Right lobe of liver (tissue), 6 donors: ENCODE measurements at regions not wholly inside any gene's neighbourhood (a gene's known extent, or its start where the extent isn't known, plus 50 kb on each side); places are given as distances from the start of the nearest gene placed in this dataset.

Source experiments
- ATAC-seq, 4 donors: fragments of 200-7000 bp; cut with Tn5 transposase; one replicate each; pipeline ENCODE4 v1.9.1; 2020; ENCODE audit warnings: mild to moderate bottlenecking in 4 of 4, moderate library complexity in 4 of 4
- DNase-seq, 3 donors: peaks; one replicate each; pipeline ENCODE4 v3.0.0-alpha.2; 2020
- H3K27ac ChIP-seq, 3 donors: fragments of 200-600 bp; one replicate each; pipeline ENCODE4 v1.8.0; 2022
- H3K27me3 ChIP-seq, 2 donors: fragments of 200-600 bp; one replicate each; pipeline ENCODE4 v1.8.0; 2022
- H3K36me3 ChIP-seq, 4 donors: fragments of 200-600 bp; sonication (generic) in 1 of 4; one replicate each; pipeline versions ENCODE4 v1.5.1 to v1.8.0; 2017 to 2022; ENCODE audit warnings: control low read depth in 1 of 4
- H3K4me1 ChIP-seq, 4 donors: fragments of 200-600 bp; sonication (generic) in 1 of 4; one replicate each; pipeline versions ENCODE4 v1.5.1 to v1.8.0; 2017 to 2022; ENCODE audit warnings: control low read depth in 1 of 4
- H3K4me3 ChIP-seq, 3 donors: fragments of 200-600 bp; one replicate each; pipeline ENCODE4 v1.8.0; 2022
- H3K9me3 ChIP-seq, 4 donors: fragments of 200-600 bp; sonication (generic) in 1 of 4; one replicate each; pipeline versions ENCODE4 v1.5.1 to v1.8.0; 2017 to 2022; ENCODE audit warnings: control low read depth in 1 of 4
- POLR2A ChIP-seq: fragments of 450-650 bp; IDR thresholded peaks from one replicate; pipeline ENCODE4 v1.6.1; 2017; ENCODE audit warnings: antibody characterized with exemption, mild to moderate bottlenecking
- WGBS: methylation state at CpG from one replicate; pipeline ENCODE4 v1.1.6; 2018; ENCODE audit warnings: low coverage, low lambda C conversion rate; ENCODE audit not compliant: insufficient coverage; ENCODE audit errors: missing lambda C conversion rate; 5-methylcytosine and 5-hydroxymethylcytosine counted together
- intact Hi-C, 2 donors: fragments of 100-400 bp; cut with DNase I; formaldehyde crosslinking; loops; one replicate each; pipeline versions ENCODE4 v1.11.2 to v1.14.1; 2022
- TF ChIP-seq, protein P1 (sequence below), 4 donors: fragments of 200-600 bp in 3 of 4; fragments of 450-650 bp in 1 of 4; IDR thresholded peaks; one replicate each; pipeline versions ENCODE4 v1.5.1 to v1.8.0; 2016 to 2022; ENCODE audit warnings: antibody characterized with exemption in 4 of 4, mild to moderate bottlenecking in 2 of 4
- donor health status: DM: no; HTN: yes; CAD: no.
- donor health status: DM: no; HTN: no; CAD: no.
- donor health status: DM: no; HTN: no; CAD: no.
- donor health status: DM: no; HTN: yes; CAD: no.
- donor health status: DM: no; HTN: yes; CAD: no.

DNA sequence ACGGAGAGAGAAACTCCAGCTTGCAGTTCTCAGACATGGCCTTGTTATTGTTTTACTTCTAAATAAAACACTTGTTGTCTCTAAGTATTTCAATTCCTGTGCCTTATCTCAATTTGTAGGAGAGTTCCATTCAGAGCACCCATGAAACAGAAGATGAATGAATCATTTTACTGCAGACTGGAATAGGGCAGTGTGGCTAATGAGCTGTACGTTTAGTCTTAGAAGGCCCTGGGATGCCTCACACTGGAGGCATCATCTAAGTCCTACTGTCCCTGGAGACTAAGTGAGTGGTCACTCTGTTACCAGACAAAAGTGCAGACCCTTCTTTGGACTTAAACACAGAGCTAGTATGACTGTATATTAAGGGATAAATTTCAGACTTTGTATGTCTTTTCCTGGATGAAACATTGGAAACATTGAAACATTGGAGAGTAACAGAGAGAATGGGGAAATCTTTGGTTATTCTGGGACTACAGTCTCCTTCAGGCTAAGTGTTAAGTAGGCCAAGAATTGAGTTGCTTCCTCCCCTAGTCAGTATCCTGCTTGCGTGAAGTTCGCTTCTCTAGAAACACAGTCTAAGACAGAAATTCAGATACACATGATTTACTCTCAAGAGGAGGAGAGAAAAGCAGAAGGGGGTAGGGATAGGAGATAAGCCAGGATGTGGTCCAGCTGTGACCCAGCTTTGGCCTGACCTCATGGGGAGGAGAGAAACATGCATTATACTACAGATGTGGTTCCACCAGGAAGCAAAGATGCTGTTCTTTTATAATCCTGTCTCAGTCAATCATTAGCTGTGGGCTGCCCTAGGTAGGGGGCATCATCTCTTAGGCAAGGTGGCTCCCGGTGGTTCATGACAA, 167.4 kb upstream of the BMP2 start:
- no peak for DNase-seq
- Histone ChIP-seq H3K27me3 (no peaks in the 10 kb centered on the region), H3K4me1 (no peaks in the 10 kb centered on the region), H3K36me3 (no peaks in the 10 kb centered on the region), H3K4me3 (no peak overlapping the region), H3K27ac (no peak overlapping the region), H3K9me3 (no peaks in the 10 kb centered on the region)
- TF ChIP-seq, protein P1, sequence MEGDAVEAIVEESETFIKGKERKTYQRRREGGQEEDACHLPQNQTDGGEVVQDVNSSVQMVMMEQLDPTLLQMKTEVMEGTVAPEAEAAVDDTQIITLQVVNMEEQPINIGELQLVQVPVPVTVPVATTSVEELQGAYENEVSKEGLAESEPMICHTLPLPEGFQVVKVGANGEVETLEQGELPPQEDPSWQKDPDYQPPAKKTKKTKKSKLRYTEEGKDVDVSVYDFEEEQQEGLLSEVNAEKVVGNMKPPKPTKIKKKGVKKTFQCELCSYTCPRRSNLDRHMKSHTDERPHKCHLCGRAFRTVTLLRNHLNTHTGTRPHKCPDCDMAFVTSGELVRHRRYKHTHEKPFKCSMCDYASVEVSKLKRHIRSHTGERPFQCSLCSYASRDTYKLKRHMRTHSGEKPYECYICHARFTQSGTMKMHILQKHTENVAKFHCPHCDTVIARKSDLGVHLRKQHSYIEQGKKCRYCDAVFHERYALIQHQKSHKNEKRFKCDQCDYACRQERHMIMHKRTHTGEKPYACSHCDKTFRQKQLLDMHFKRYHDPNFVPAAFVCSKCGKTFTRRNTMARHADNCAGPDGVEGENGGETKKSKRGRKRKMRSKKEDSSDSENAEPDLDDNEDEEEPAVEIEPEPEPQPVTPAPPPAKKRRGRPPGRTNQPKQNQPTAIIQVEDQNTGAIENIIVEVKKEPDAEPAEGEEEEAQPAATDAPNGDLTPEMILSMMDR (IDR thresholded peaks at IDR 0.05), result no peak
- no peak for TF ChIP-seq POLR2A
- intact Hi-C loops, result loop anchor here in 1 of 2 donors (10.0 kb wide), 1 partner anchor 375 kb away; no protein-coding TSS in a partner anchor
- no peak for ATAC-seq
- 71% methylated on average over 5 of the region's 5 CpGs for WGBS

DNA sequence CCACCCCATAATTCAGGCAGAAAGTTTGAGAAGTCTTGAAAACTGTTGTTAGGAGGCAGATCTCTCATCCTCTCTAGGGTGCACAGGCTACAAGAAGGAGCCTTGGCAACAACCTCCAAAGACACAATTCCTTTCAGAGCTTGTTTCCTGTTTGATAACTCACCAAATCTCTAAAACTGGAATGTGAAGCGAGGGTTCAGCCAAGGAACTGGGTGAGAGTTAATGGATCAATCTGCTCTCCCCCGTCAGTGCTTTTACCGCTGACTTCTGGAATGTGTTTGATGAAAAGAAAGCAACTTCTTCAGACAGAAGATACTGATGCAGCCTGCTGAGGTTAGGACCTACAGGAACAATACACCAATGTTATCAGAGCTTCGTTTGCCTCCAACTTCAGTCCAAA, 171.8 kb upstream of the BMP2 start:
- DNase-seq (no peak), ATAC-seq (peak; percentile 33 to 73 (median 40))
- 15% methylated on average over 4 of the region's 4 CpGs for WGBS
- Histone ChIP-seq H3K4me1 (no peaks in the 10 kb centered on the region), H3K36me3 (no peaks in the 10 kb centered on the region), H3K4me3 (no peak overlapping the region), H3K27ac (no peak overlapping the region), H3K27me3 (no peaks in the 10 kb centered on the region), H3K9me3 (no peaks in the 10 kb centered on the region)
- TF ChIP-seq, protein P1 (IDR thresholded peaks at IDR 0.05), result no peak
- TF ChIP-seq POLR2A, result no peak
- intact Hi-C loops, result no loop called here

DNA sequence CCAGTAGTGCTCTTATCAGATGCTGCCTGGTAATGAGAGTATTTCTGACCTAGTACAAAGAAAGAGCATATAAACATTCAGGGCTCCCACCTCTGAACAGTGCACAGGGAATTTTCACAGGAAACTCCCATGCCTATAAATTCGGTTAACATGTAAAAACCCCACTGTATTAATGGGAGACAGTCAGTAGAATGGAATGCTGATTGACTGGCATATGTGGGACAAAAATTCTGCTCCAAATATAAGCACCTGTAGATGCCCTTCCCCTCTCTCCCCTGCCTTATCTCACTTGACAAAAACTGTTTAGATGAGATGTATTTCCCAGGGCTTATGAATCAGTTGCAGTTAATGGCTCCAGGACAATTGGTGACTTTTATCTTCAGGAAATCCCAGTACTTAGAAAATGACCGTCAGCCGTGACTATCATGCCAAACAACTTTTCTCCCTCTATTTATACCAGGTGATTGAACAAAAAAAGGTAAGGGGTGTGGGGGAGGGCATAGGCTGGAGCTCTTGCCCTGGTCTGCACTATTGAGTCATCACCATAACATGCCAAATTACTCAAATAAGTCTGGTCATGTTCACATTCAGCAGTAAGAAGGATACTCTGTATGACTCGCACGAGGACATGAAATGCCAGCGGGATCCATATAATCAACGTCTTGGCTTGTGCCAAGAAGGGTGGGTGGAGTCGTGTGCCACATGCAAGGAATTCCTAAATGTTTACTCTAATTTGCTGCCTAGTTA, 176.4 kb upstream of the BMP2 start:
- intact Hi-C loops, result no loop called here
- Histone ChIP-seq H3K9me3 (no peaks in the 10 kb centered on the region), H3K4me3 (no peak overlapping the region), H3K27me3 (no peaks in the 10 kb centered on the region), H3K27ac (no peak overlapping the region), H3K4me1 (no peaks in the 10 kb centered on the region), H3K36me3 (no peaks in the 10 kb centered on the region)
- ATAC-seq (peak in 1 of 4 donors; percentile 69), DNase-seq (no peak)
- no peak for TF ChIP-seq POLR2A
- TF ChIP-seq, protein P1 (IDR thresholded peaks at IDR 0.05), result no peak
- 66% methylated on average over 8 of the region's 8 CpGs for WGBS

DNA sequence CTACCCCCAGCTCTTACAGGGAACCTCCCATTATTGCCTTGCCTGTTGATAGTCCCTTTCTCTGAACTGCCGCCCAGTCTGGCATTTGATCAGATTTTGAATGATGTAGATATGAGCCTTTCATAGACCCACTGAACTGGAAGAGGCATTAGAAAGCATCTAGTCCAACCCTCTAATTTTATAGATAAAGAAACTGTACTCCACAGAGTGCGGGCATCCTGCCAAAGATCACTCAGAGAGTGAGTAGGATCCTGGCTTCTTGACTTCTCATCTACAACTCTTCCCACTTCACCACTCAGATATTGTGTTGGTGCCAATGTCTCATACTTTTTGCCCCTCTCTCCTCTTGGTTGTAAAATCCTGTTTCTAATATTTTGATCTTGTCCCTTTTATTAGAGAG, 179.2 kb upstream of the BMP2 start:
- WGBS, result 84% methylated on average over 2 of the region's 2 CpGs
- intact Hi-C loops, result no loop called here
- Histone ChIP-seq H3K36me3 (no peaks in the 10 kb centered on the region), H3K27me3 (no peaks in the 10 kb centered on the region), H3K4me3 (no peak overlapping the region), H3K27ac (no peak overlapping the region), H3K4me1 (peaks cover 0 to 2% (median 0%) of the 10 kb centered on the region in 4 donors), H3K9me3 (no peaks in the 10 kb centered on the region)
- ATAC-seq (no peak), DNase-seq (peak in 1 of 3 donors; percentile 15)
- TF ChIP-seq, protein P1 (IDR thresholded peaks at IDR 0.05), result no peak
- TF ChIP-seq POLR2A, result no peak
